Neuronal stem cell (in vitro differentiated cells): ENCODE measurements at regions not wholly inside any gene's neighbourhood (a gene's known extent, or its start where the extent isn't known, plus 50 kb on each side); places are given as distances from the start of the nearest gene placed in this dataset.
A peak's percentile ranks its signal among the peaks of the same experiment; 100 is the strongest.
"Not testable (repeated sequence)": the region's sequence is repeated elsewhere in the genome, so short reads cannot be mapped to it uniquely, and the experiment has no call there.

Source experiments
- DNase-seq: peaks from one replicate; pipeline ENCODE4 v3.0.0-alpha.2; 2013; ENCODE audit warnings: low spot score
- H2AFZ ChIP-seq: one replicate; pipeline ENCODE4 v1.6.1; 2013; ENCODE audit warnings: mild to moderate bottlenecking, low read length, inconsistent platforms
- H2AK5ac ChIP-seq: 2 replicates; pipeline ENCODE4 v1.6.1; 2013; ENCODE audit warnings: low read depth, mild to moderate bottlenecking, inconsistent platforms, low read length, moderate library complexity, mixed read lengths
- H2BK120ac ChIP-seq: 2 replicates; pipeline ENCODE4 v1.6.1; 2013; ENCODE audit warnings: low read depth, mild to moderate bottlenecking, inconsistent platforms, low read length, moderate library complexity, mixed read lengths
- H2BK12ac ChIP-seq: one replicate; pipeline ENCODE4 v1.6.1; 2013; ENCODE audit warnings: low read length, inconsistent platforms
- H2BK15ac ChIP-seq: 2 replicates; pipeline ENCODE4 v1.6.1; 2013; ENCODE audit warnings: mild to moderate bottlenecking, low read length, inconsistent platforms, mixed read lengths
- H2BK5ac ChIP-seq: one replicate; pipeline ENCODE4 v1.6.1; 2013; ENCODE audit warnings: inconsistent platforms, mild to moderate bottlenecking, low read length, moderate library complexity
- H3K14ac ChIP-seq: one replicate; pipeline ENCODE4 v1.6.1; 2013; ENCODE audit warnings: low read length, inconsistent platforms
- H3K18ac ChIP-seq: 2 replicates; pipeline ENCODE4 v1.6.1; 2013; ENCODE audit warnings: low read length, inconsistent platforms
- H3K23ac ChIP-seq: 2 replicates; pipeline ENCODE4 v1.6.1; 2013; ENCODE audit warnings: low read depth, mild to moderate bottlenecking, mixed read lengths, low read length, inconsistent platforms; ENCODE audit not compliant: poor library complexity
- H3K27ac ChIP-seq: replicated peaks from 3 replicates; pipeline ENCODE4 v1.5.1; 2013; ENCODE audit warnings: low read length, inconsistent platforms
- H3K27me3 ChIP-seq, 3 experiments: 2 replicates each; pipeline ENCODE4 v1.6.1; 2013; ENCODE audit warnings: low read length in 3 of 3, mild to moderate bottlenecking in 2 of 3, inconsistent platforms in 1 of 3, low read depth in 1 of 3, mixed read lengths in 1 of 3, moderate library complexity in 1 of 3; ENCODE audit not compliant: control insufficient read depth in 3 of 3, insufficient read depth in 3 of 3
- H3K36me3 ChIP-seq, 2 donors: replicated peaks in 1 of 2; 2 replicates each; pipeline ENCODE4 v1.6.1; 2013; ENCODE audit warnings: low read length in 2 of 2; ENCODE audit not compliant: control insufficient read depth in 2 of 2, insufficient read depth in 2 of 2
- H3K4ac ChIP-seq: 2 replicates; pipeline ENCODE4 v1.6.1; 2013; ENCODE audit warnings: inconsistent platforms, mild to moderate bottlenecking, low read length, moderate library complexity
- H3K4me1 ChIP-seq, 2 donors: 1 replicate in 1 of 2; 2 replicates in 1 of 2; pipeline ENCODE4 v1.6.1; 2013; ENCODE audit warnings: low read length in 2 of 2, low read depth in 1 of 2; ENCODE audit not compliant: control insufficient read depth in 2 of 2, insufficient read depth in 1 of 2
- H3K4me2 ChIP-seq: one replicate; pipeline ENCODE4 v1.6.1; 2013; ENCODE audit warnings: mild to moderate bottlenecking, low read length, inconsistent platforms; ENCODE audit not compliant: insufficient read depth, poor library complexity, severe bottlenecking
- H3K4me3 ChIP-seq, 2 donors: 2 replicates each; pipeline ENCODE4 v1.5.1; 2013; ENCODE audit warnings: low read length in 2 of 2, mild to moderate bottlenecking in 2 of 2, inconsistent platforms in 1 of 2, moderate library complexity in 1 of 2
- H3K79me1 ChIP-seq: one replicate; pipeline ENCODE4 v1.6.1; 2013; ENCODE audit warnings: low read depth, mild to moderate bottlenecking, inconsistent platforms, low read length, moderate library complexity
- H3K9ac ChIP-seq: one replicate; pipeline ENCODE4 v1.6.1; 2013; ENCODE audit warnings: mild to moderate bottlenecking, low read depth, low read length, inconsistent platforms; ENCODE audit not compliant: poor library complexity
- H3K9me3 ChIP-seq, 2 donors: replicated peaks in 1 of 2; 2 replicates each; pipeline versions ENCODE3 to v1.6.1; 2013; ENCODE audit warnings: low read length in 2 of 2, mild to moderate bottlenecking in 2 of 2, inconsistent platforms in 1 of 2, low read depth in 1 of 2, mixed read lengths in 1 of 2, moderate library complexity in 1 of 2; ENCODE audit not compliant: control insufficient read depth in 2 of 2, insufficient read depth in 1 of 2
- H4K8ac ChIP-seq: one replicate; pipeline ENCODE4 v1.6.1; 2013; ENCODE audit warnings: low read depth, mild to moderate bottlenecking, inconsistent platforms, low read length, moderate library complexity
- H4K91ac ChIP-seq: one replicate; pipeline ENCODE4 v1.6.1; 2013; ENCODE audit warnings: low read length, low read depth, mild to moderate bottlenecking, inconsistent platforms; ENCODE audit not compliant: poor library complexity
- WGBS, 2 donors: extraction: QIAGEN DNeasy Blood & Tissue Kit; methylation state at CpG; one replicate each; pipeline ENCODE4 v1.1.7; 2013; ENCODE audit warnings: missing lambda C conversion rate in 2 of 2, mixed read lengths in 1 of 2; ENCODE audit not compliant: insufficient read length in 2 of 2, insufficient replicate concordance in 1 of 2; ENCODE audit errors: extremely low coverage in 2 of 2; 5-methylcytosine and 5-hydroxymethylcytosine counted together

DNA sequence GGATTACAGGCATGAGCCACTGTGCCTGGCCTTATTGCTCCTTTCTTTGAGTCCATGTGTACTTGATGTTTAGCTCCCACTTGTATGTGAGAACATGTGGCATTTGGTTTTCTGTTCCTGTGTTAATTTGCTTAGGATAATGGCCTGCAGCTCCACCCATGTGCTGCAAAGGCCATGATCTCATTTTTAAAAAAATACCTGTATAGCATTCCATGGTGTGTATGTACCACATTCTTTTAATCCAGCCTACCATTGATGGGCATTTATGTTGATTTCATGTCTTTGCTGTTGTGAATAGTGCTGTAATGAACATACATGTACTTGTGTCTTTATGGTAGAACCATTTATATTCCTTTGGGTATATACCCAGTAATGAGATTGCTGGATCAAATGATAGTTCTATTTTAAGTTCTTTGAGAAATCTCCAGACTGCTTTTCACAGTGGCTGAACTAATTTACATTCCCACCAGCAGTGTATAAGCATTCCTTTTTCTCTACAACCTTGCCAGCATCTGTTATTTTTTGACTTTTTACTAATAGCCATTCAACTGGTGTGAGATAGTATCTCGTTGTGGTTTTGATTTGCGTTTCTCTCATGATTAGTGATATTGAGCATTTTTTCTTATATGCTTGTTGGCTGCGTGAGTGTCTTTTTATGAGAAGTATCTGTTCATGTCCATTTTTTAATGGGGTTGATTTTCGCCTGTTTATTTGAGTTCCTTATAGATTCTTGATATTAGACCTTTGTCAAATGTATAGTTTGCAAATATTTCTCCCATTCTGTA lies 136.4 kb upstream of the SPRED2 start:
- not testable (repeated sequence) for H2AFZ ChIP-seq, H3K27ac ChIP-seq
- WGBS, 2 donors: no CpG with 5 or more reads among the region's 4 CpGs

DNA sequence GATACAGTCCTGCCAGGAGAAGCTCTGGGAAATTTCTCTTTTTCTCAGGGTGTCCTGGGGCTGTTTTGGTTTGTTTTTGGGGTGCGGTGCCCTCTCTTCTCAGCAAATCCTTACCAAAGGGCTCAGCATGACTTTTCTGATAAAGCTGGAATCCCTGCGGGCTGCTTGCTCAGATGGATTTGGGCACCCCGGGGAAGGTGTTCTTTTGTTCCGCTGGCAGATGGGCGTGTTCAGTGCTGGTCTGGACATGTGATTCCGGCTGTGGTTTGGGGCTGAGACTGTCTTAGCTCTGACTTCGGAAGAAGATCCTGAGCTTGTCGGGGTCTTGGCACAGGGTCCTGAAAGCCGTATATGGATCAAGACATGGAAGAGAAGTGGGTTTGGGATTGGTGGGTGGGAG lies 134.2 kb upstream of the SPRED2 start:
- no peak overlapping the region for H2BK5ac ChIP-seq
- peaks cover 0 to 27% (median 0%) of the 10 kb centered on the region in 3 experiments for H3K27me3 ChIP-seq
- H2BK120ac ChIP-seq: no peak overlapping the region
- H3K18ac ChIP-seq: no peak overlapping the region
- peaks cover 2 to 9% of the 10 kb centered on the region in 2 donors for H3K4me1 ChIP-seq
- no CpG with 5 or more reads among the region's 9 CpGs for WGBS, 2 donors
- H2BK12ac ChIP-seq: no peak overlapping the region
- H3K4me3 ChIP-seq: no peak overlapping the region
- no peak overlapping the region for H3K27ac ChIP-seq
- H2AK5ac ChIP-seq: no peak overlapping the region
- no peaks in the 10 kb centered on the region for H3K79me1 ChIP-seq
- no peak overlapping the region for H3K4ac ChIP-seq
- H4K91ac ChIP-seq: no peak overlapping the region
- H3K9me3 ChIP-seq: no peaks in the 10 kb centered on the region
- no peak overlapping the region for H3K23ac ChIP-seq
- DNase-seq: no peak
- no peak overlapping the region for H3K4me2 ChIP-seq
- H2AFZ ChIP-seq: peak overlapping the region; percentile 70
- no peak overlapping the region for H4K8ac ChIP-seq
- no peak overlapping the region for H3K14ac ChIP-seq
- H3K36me3 ChIP-seq: no peaks in the 10 kb centered on the region
- no peak overlapping the region for H2BK15ac ChIP-seq
- no peak overlapping the region for H3K9ac ChIP-seq

More for the DNA sequence above, 136.4 kb upstream of the SPRED2 start:
- H4K8ac ChIP-seq, H3K18ac ChIP-seq, H3K36me3 ChIP-seq, H2BK12ac ChIP-seq, H3K79me1 ChIP-seq, DNase-seq, H2BK5ac ChIP-seq, H3K9ac ChIP-seq, H3K9me3 ChIP-seq, H2AK5ac ChIP-seq, H3K4me3 ChIP-seq, H3K4ac ChIP-seq, H2BK120ac ChIP-seq, H4K91ac ChIP-seq, H3K14ac ChIP-seq, H3K4me2 ChIP-seq, H2BK15ac ChIP-seq, H3K4me1 ChIP-seq, H3K23ac ChIP-seq: not testable (repeated sequence)
- H3K27me3 ChIP-seq: peaks cover 0 to 23% (median 0%) of the 10 kb centered on the region in 3 experiments

DNA sequence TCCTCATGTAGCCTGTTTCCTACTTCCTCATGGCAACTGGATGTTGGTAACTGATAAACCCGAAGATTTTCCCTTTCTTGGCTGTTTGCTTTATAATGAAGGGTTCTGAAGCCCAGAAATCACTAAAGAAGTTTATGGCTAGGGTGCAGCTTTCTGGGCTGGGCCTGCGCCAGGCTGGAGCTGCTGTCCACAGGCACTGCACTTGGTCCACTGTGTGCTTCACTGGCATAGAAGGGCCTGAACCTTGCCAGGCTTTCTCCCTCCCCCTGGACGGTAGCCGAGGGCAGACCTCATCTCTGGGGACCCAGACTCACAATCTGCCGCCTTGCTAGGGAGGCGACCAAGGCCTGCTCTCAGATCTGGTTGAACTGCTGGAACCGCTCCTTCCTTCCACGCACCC lies 133.3 kb upstream of the SPRED2 start:
- Histone ChIP-seq H2BK15ac (peak overlapping the region; percentile 7), H3K9ac (no peak overlapping the region), H3K27ac (no peak overlapping the region), H2BK12ac (no peak overlapping the region), H3K18ac (peak overlapping the region; percentile 82), H3K23ac (no peak overlapping the region), H3K36me3 (no peaks in the 10 kb centered on the region), H3K4me1 (peaks cover 2 to 9% of the 10 kb centered on the region in 2 donors), H2AFZ (no peak overlapping the region), H2BK5ac (no peak overlapping the region), H3K14ac (no peak overlapping the region), H4K91ac (no peak overlapping the region), H3K4me2 (no peak overlapping the region), H2BK120ac (no peak overlapping the region), H3K4me3 (no peak overlapping the region), H3K79me1 (no peaks in the 10 kb centered on the region), H2AK5ac (peak overlapping the region; percentile 20), H3K27me3 (peaks cover 0 to 27% (median 0%) of the 10 kb centered on the region in 3 experiments), H3K4ac (no peak overlapping the region), H3K9me3 (no peaks in the 10 kb centered on the region), H4K8ac (no peak overlapping the region)
- WGBS, 2 donors: no CpG with 5 or more reads among the region's 8 CpGs
- no peak for DNase-seq

DNA sequence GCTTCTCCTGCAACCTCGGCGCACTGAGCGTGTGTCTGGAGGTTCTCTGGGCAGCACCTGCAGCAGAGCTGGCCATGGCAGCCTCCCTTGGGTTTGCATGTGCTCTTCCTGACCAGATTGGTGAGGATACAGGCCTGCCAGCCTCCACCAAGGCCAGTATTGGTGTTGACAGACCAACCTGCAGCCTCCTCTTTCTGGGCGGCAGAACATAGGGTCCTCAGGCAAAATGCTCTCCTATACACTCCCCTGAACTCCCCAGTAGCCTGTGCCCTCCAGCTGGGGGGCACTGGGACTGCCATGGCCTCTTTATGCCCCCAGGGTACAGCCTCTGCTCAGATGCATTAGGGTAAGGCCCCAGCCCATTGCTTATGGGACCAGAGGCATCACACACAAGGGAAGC lies 131.9 kb upstream of the SPRED2 start:
- no peak overlapping the region for H2AFZ ChIP-seq
- no peak overlapping the region for H4K91ac ChIP-seq
- no peak overlapping the region for H2BK120ac ChIP-seq
- no peak overlapping the region for H3K4me3 ChIP-seq
- H3K79me1 ChIP-seq: no peaks in the 10 kb centered on the region
- peak overlapping the region; percentile 2 for H2BK5ac ChIP-seq
- H3K4me1 ChIP-seq: peaks cover 2 to 9% of the 10 kb centered on the region in 2 donors
- H3K18ac ChIP-seq: peak overlapping the region; percentile 42
- no peak overlapping the region for H3K4ac ChIP-seq
- H2BK12ac ChIP-seq: no peak overlapping the region
- WGBS, 2 donors: no CpG with 5 or more reads among the region's 4 CpGs
- no peak overlapping the region for H3K4me2 ChIP-seq
- H4K8ac ChIP-seq: no peak overlapping the region
- H3K23ac ChIP-seq: no peak overlapping the region
- no peak overlapping the region for H3K9ac ChIP-seq
- H3K27me3 ChIP-seq: peaks cover 0 to 27% (median 0%) of the 10 kb centered on the region in 3 experiments
- peak overlapping the region; percentile 30 for H2AK5ac ChIP-seq
- H3K14ac ChIP-seq: no peak overlapping the region
- no peaks in the 10 kb centered on the region for H3K36me3 ChIP-seq
- no peak overlapping the region for H3K27ac ChIP-seq
- H3K9me3 ChIP-seq: no peaks in the 10 kb centered on the region
- no peak for DNase-seq
- H2BK15ac ChIP-seq: no peak overlapping the region
